GM18909 (cell line): ENCODE measurements at regions not wholly inside any gene's neighbourhood (a gene's known extent, or its start where the extent isn't known, plus 50 kb on each side); places are given as distances from the start of the nearest gene placed in this dataset.
"Not testable (repeated sequence)": the region's sequence is repeated elsewhere in the genome, so short reads cannot be mapped to it uniquely, and the experiment has no call there.

ENCODE experiments used
- ATAC-seq: cut with Tn5 transposase; IDR thresholded peaks from one replicate; pipeline ENCODE4 v1.9.1; 2021; ENCODE audit warnings: mild to moderate bottlenecking; ENCODE audit not compliant: unreplicated experiment, poor library complexity

- ATAC-seq: no peak
Observed at GRCh38 chr5:152125661-152126205, 201.1 kb upstream of the GLRA1 start.

GRCh38 chr5:152124409-152125041, 199.9 kb upstream of the GLRA1 start:
- no peak for ATAC-seq

- no peak for ATAC-seq
Observed at GRCh38 chr5:152118676-152119470, 194.2 kb upstream of the GLRA1 start.

- no peak for ATAC-seq
Observed at GRCh38 chr5:152116934-152117333, 192.3 kb upstream of the GLRA1 start.

GRCh38 chr5:152113401-152113800, 188.8 kb upstream of the GLRA1 start:
- ATAC-seq: no peak

- no peak for ATAC-seq
Observed at GRCh38 chr5:152107220-152107619, 182.6 kb upstream of the GLRA1 start.

GRCh38 chr5:152106571-152106970, 181.9 kb upstream of the GLRA1 start:
- no peak for ATAC-seq

- no peak for ATAC-seq
Observed at GRCh38 chr5:152105085-152105484, 180.4 kb upstream of the GLRA1 start.

GRCh38 chr5:152104211-152104610, 179.6 kb upstream of the GLRA1 start:
- no peak for ATAC-seq

- not testable (repeated sequence) for ATAC-seq
Observed at GRCh38 chr5:152102908-152103307, 178.3 kb upstream of the GLRA1 start.

GRCh38 chr5:152102057-152102456, 177.4 kb upstream of the GLRA1 start:
- ATAC-seq: no peak

- no peak for ATAC-seq
Observed at GRCh38 chr5:152100462-152100861, 175.8 kb upstream of the GLRA1 start.

- peak; percentile 59 for ATAC-seq
Observed at GRCh38 chr5:152097128-152097527, 172.5 kb upstream of the GLRA1 start.

GRCh38 chr5:152094716-152095115, 170.1 kb upstream of the GLRA1 start:
- no peak for ATAC-seq

GRCh38 chr5:152094060-152094459, 169.4 kb upstream of the GLRA1 start:
- ATAC-seq: no peak

GRCh38 chr5:152092580-152092979, 167.9 kb upstream of the GLRA1 start:
- ATAC-seq: no peak

- no peak for ATAC-seq
Observed at GRCh38 chr5:152089644-152090043, 165.0 kb upstream of the GLRA1 start.

GRCh38 chr5:152086668-152087067, 162.0 kb upstream of the GLRA1 start:
- ATAC-seq: no peak

GRCh38 chr5:152084476-152084875, 159.8 kb upstream of the GLRA1 start:
- no peak for ATAC-seq

- no peak for ATAC-seq
Observed at GRCh38 chr5:152083231-152083630, 158.6 kb upstream of the GLRA1 start.

- no peak for ATAC-seq
Observed at GRCh38 chr5:152072091-152072490, 147.4 kb upstream of the GLRA1 start.

- no peak for ATAC-seq
Observed at GRCh38 chr5:152070591-152070990, 145.9 kb upstream of the GLRA1 start.
